GM13977 (cell line): ENCODE measurements at regions not wholly inside any gene's neighbourhood (a gene's known extent, or its start where the extent isn't known, plus 50 kb on each side); places are given as distances from the start of the nearest gene placed in this dataset.

Experiments
- DNase-seq: peaks from one replicate; pipeline ENCODE4 v3.0.0; 2012; ENCODE audit warnings: low spot score
- CTCF ChIP-seq: IDR thresholded peaks from 2 replicates; pipeline ENCODE4 v1.5.1; 2012; ENCODE audit warnings: mild to moderate bottlenecking, control low read depth; ENCODE audit not compliant: insufficient read depth; ENCODE audit errors: extremely low read depth, missing control alignments
- in situ Hi-C: fragments of 300-500 bp; cut with MboI; formaldehyde crosslinking; loops from one replicate; pipeline ENCODE4 v1.12.0; 2022; ENCODE audit warnings: low sequenced_read_pairs, low pct_unique_long_range_greater_than_20kb, mixed read lengths, inconsistent platforms; ENCODE audit not compliant: unreplicated experiment

- no peak for DNase-seq
- TF ChIP-seq CTCF = no peak
- in situ Hi-C loops = no loop called here
Observed at GRCh38 chr5:160488394-160489325, 67.0 kb downstream of the PTTG1 start.

- DNase-seq = no peak
- in situ Hi-C loops = no loop called here
- TF ChIP-seq CTCF = no peak
Observed at GRCh38 chr5:160491438-160491837, 69.8 kb downstream of the PTTG1 start.

- no peak for DNase-seq
- in situ Hi-C loops = no loop called here
- no peak for TF ChIP-seq CTCF
Observed at GRCh38 chr5:160492565-160492964, 70.9 kb downstream of the PTTG1 start.

DNA sequence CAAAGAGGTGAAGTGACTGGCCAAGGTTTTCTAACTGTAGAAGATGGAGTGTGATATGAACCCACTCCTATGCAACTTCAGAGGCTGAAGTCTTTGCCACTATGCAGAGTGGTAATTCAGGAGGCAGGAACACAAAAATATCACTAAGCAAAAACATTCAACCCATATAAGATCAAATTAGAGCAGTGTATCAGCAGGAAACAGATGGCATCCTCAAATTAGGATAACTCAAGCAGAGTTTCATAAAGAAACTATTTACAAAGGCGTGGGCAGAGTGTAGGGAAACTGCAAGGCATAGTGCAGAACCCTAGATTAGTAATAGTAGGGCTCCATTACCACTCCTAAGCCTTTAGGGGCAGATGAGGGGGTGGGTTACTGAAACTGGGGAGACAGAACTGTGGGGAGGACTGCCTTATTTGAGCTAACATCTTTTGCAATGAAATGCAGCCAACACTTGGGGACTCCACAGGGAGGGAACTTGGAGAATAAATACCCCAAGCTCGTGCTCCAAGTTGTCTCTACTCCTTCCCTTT lies 72.2 kb downstream of the PTTG1 start:
- no peak for DNase-seq
- in situ Hi-C loops = no loop called here
- no peak for TF ChIP-seq CTCF

DNA sequence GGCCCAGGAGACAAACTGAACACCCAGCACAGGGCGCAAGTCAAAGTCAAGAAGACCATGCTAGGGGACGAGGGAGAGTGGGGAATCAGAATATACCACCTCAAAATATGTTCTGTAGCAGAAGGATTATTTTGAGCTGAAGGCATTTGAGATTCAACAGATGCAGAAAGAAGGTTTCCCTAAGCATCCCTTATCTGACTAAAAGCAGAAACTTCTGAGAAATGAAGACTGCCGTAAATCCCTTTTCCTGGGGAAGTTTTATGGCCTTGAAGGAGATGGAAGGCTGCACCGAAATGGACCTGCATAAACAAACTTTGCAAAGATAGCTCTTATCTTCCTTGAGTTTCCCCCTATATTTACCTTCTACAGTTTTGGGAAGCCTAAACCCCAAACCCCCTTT lies 72.8 kb downstream of the PTTG1 start:
- in situ Hi-C loops = no loop called here
- TF ChIP-seq CTCF = no peak
- DNase-seq = no peak

DNA sequence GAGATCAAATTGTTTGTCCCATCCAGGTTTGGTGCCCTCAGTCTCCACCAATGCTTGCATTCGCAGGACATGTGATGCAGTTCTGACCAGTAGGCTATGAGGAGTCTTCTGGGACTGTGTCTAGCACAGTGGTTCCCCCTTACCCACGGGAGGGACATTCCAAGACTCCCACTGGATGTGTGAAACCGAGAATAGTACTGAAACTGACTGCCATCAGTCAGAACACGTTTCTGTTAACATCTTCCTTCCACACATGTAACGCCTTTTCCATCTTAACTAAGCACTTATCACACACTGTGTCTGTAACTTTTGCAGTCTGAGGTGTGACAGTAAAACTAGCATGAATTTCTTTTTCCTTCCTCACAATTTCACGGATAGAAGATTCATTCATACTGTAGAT lies 74.7 kb downstream of the PTTG1 start:
- DNase-seq = no peak
- TF ChIP-seq CTCF = no peak
- in situ Hi-C loops = no loop called here
